Pons (tissue), 1 donor: ENCODE measurements at regions not wholly inside any gene's neighbourhood (a gene's known extent, or its start where the extent isn't known, plus 50 kb on each side); places are given as distances from the start of the nearest gene placed in this dataset.

Experiments used
- DNase-seq: peaks from one replicate; pipeline ENCODE4 v3.0.0-alpha.2; 2016; ENCODE audit warnings: low spot score

DNA sequence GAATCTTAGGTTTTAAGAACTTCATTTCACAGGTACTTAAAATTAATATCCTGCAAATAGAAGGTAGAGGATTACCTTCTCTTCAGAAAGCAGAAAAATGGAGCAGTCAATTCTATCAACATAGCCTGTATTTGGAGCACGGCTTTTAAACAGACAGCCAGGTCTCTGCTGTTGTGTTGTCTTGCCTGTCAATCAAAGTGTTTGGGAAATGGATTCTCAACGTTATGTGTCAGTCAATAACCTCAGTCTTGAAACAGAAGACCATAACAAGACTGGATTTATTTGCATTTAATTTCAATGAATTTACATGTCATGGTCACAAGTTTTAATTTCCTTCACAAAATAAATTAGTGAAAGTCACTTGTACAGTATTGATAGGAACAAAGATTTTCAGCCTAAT is 51.9 kb upstream of the KRR1 start:
- DNase-seq: no peak

DNA sequence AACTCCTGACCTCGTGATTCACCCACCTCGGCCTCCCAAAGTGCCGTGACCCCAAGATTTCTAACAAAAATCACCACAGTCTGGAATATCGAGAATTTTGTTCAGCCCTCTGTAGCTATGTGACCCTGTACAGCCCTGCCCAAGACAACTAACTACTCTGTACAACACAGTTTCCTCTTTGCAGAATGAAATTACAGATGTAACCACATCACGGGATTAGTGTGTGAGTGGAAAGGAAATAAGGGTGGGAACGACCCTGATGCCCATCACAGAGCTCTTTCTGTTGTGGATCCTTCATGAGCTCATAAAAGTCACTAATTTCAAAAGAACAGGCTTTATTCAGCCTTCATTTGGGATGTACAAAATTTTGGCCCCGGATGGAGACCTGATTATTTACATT is 50.5 kb upstream of the KRR1 start:
- no peak for DNase-seq
